GM18909 (cell line): ENCODE measurements at regions not wholly inside any gene's neighbourhood (a gene's known extent, or its start where the extent isn't known, plus 50 kb on each side); places are given as distances from the start of the nearest gene placed in this dataset.

Experiments used
- ATAC-seq: cut with Tn5 transposase; IDR thresholded peaks from one replicate; pipeline ENCODE4 v1.9.1; 2021; ENCODE audit warnings: mild to moderate bottlenecking; ENCODE audit not compliant: unreplicated experiment, poor library complexity

GRCh38 chrX:30955687-30956086, 66.6 kb upstream of the TAB3 start:
- no peak for ATAC-seq

DNA sequence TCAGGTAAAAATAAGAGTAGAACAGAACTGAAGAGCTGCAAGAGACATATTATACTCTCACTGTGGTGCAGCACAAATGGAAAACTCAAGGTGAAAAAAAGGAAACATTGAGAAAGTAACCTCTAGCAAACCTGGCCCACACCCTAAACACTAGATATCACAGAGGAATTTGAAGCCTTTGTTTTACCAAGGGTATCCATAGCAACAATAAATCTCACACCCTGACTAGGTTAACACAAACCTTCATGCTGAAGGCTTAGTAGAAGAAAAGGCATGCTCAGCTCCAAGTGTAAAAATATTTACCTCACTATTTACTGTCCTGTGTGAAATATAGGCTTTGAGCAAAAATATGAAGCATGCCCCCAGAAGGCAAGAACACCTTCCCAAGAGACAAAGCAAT, 61.9 kb upstream of the TAB3 start:
- no peak for ATAC-seq

GRCh38 chrX:30950391-30950790, 61.3 kb upstream of the TAB3 start:
- no peak for ATAC-seq

DNA sequence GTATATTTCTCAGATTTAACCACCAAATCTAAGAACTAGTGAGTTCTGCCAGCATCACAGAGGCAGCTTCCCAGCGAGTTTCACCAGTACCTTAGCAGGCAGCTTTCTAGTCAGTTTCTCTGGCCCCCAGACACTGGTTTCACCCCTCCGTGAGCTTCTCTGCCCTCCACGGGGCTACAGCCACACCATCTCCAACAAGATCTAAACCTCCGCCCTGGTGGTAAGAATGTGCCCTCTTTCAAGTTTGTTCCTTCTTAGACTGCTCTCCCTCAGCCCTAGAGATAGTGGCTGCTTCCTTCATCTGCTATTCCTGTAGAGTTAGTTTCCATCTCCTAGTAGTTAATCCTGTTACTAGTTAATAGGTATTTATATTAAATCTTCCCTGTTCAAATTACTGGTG, 60.5 kb upstream of the TAB3 start:
- no peak for ATAC-seq

GRCh38 chrX:30948626-30949025, 59.6 kb upstream of the TAB3 start:
- ATAC-seq = no peak

DNA sequence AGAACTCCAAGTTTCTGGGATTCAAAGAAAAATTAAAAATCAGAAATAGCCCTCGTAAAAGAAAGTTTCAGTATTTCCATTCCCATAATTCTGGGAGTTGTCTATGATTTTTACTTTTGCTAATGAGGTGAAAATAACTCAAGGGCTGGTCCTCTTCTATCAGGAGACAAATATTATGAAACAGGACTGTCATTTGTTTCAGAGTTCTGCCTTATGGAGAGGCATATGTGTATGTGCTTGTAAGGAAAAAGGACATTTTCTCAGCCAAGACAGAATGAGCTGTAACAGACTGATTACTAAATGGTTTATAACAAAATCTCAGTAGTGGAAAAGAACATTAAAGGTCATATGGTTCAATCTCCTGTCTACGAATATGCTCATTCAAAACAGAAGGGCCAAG, 59.0 kb upstream of the TAB3 start:
- no peak for ATAC-seq

DNA sequence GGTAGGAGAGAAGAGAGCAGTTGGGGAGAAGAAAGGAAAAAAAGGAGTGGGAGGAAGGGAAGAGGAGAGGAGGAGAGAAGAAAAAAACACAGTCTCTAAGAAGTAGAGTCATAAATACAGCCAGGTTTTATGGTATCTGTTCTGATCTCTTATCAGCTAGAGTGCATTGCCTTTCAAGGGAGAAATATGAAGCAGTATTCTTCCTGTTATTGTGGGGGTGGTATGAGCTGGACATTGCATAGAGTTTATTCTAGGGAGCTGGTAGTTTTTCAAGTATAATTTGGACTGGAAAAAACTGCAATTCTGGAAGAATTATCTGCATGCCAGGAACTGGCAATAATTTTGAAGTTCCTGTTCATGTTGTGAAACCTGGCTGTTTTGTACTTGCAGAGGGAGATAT, 54.9 kb upstream of the TAB3 start:
- no peak for ATAC-seq

DNA sequence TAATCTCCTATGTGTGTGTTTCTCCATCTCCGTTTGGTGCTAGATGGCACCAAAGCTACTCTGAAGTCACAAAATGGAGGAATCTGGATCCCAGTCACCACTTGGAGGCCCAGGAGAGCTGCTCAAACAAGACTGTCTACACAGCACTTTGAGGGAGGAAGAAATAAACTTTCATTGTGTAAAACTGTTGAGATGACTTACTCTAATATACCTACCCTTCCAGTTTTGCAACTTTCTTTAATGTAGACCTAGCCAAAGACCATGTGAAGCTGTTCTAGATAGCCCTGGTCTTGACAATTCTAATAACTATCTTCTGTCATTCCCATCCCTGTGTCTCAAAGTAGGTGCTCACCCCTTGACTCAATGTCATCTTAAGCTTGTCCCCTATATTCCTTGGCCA, 52.8 kb upstream of the TAB3 start:
- no peak for ATAC-seq

DNA sequence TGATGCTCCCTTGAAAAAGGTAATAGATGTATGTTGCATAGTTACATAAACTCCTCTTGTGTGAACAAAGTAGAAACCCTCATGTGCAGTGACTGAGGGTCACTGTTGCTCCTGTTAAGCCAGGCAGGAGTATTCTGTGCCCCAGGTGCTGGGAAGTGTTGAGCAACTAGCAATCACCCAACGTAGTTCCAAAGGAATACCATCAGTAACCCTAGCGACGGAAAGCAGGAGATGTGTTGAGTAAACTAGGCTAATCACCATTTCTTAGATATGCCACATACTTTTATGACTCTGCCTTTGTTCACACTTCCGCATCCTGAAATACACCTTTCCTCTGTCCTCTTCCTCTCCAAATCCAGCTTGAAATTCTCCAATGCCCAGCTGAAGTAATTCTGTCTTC, 50.9 kb upstream of the TAB3 start:
- ATAC-seq = no peak
